ENCODE measurements at regions not wholly inside any gene's neighbourhood (a gene's known extent, or its start where the extent isn't known, plus 50 kb on each side); places are given as distances from the start of the nearest gene placed in this dataset.

DNA sequence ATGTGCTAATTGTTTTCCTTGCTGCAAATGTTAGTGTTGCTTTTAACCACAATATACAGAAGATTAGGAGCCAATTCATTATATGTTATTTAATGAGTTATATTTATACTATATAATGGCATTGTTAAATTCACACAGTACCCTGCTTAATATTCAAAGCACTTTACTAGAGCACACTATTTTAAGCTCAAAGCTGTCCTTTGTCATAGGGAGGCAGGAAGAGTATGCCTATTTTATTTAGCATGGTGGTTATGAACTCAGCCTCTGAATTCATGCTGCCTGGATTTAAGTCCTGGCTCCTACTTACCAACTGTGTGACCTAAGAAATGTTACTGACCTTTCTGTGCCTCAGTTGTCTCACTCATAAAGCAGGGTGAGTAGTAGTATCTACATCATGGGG is 80.5 kb downstream of the FASTKD2 start:
- TF ChIP-seq CTCF (IDR thresholded peaks at IDR 0.05; ENCODE audit: low read depth, low read length), result no peak
- H3K9me3 ChIP-seq, result no peaks in the 10 kb centered on the region
- no peak for DNase-seq
- H3K4me1 ChIP-seq, result no peaks in the 10 kb centered on the region
- H3K27me3 ChIP-seq, result no peaks in the 10 kb centered on the region
- no peaks in the 10 kb centered on the region for H3K36me3 ChIP-seq
- H3K4me3 ChIP-seq (ENCODE audit: low read depth, low read length), result no peak overlapping the region

GRCh38 chr2:206846331-206846730 is 80.9 kb downstream of the FASTKD2 start:
- Histone ChIP-seq H3K36me3 (no peaks in the 10 kb centered on the region), H3K4me3 (ENCODE audit: low read depth, low read length) (no peak overlapping the region), H3K9me3 (no peaks in the 10 kb centered on the region), H3K27me3 (no peaks in the 10 kb centered on the region), H3K4me1 (no peaks in the 10 kb centered on the region)
- no peak for TF ChIP-seq CTCF (IDR thresholded peaks at IDR 0.05; ENCODE audit: low read depth, low read length)
- no peak for DNase-seq

GRCh38 chr2:206846981-206847834 is 81.8 kb downstream of the FASTKD2 start:
- no peaks in the 10 kb centered on the region for H3K27me3 ChIP-seq
- no peaks in the 10 kb centered on the region for H3K9me3 ChIP-seq
- H3K36me3 ChIP-seq, result no peaks in the 10 kb centered on the region
- TF ChIP-seq CTCF (IDR thresholded peaks at IDR 0.05; ENCODE audit: low read depth, low read length), result no peak
- no peak for DNase-seq
- no peaks in the 10 kb centered on the region for H3K4me1 ChIP-seq
- H3K4me3 ChIP-seq (ENCODE audit: low read depth, low read length), result no peak overlapping the region

DNA sequence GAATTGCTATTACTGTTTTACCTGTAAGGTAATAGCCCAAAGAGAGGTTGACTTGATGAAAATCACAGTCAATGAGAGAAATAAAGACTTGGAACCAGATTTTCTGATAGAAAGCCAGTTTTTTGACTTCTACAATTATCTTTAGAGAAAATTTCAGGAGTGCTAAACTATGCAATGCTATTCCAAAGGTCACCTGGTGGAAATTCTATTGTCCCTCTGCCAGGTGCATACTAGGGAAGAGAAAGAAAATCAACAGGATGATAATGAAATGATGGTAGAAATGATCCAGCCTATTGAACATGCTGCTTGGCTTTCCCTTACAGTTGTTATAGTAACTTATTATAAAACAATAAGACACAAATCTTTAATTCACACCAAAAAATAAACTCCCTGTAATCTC is 85.0 kb downstream of the FASTKD2 start:
- H3K4me1 ChIP-seq, result peaks cover 6% of the 10 kb centered on the region; the same call in 1 of the 2 replicates
- no peak for DNase-seq
- no peaks in the 10 kb centered on the region for H3K9me3 ChIP-seq
- H3K36me3 ChIP-seq, result no peaks in the 10 kb centered on the region
- no peaks in the 10 kb centered on the region for H3K27me3 ChIP-seq
- H3K4me3 ChIP-seq (ENCODE audit: low read depth, low read length), result no peak overlapping the region
- no peak for TF ChIP-seq CTCF (IDR thresholded peaks at IDR 0.05; ENCODE audit: low read depth, low read length)

DNA sequence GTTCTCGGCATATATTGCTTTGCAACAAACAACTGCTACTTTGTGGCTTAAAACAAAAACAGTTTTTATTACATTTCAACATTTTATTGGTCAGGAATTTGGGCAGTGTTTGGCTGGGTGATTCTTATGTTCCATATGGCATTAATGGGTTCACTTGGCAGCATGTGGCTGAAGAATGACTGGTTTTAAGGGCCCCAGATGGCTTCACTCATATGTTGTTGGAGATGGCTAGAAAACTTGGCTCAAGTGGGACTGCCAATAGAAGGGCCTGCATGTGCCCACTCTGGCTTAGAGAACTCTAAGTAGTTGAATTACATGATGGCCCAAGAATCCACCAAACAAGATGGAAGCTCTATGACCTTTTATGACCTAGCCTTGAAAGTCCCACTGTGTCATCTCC is 86.1 kb downstream of the FASTKD2 start:
- Histone ChIP-seq H3K27me3 (no peaks in the 10 kb centered on the region), H3K36me3 (no peaks in the 10 kb centered on the region), H3K9me3 (no peaks in the 10 kb centered on the region), H3K4me3 (ENCODE audit: low read depth, low read length) (no peak overlapping the region), H3K4me1 (peaks cover 6% of the 10 kb centered on the region; the same call in 1 of the 2 replicates)
- no peak for TF ChIP-seq CTCF (IDR thresholded peaks at IDR 0.05; ENCODE audit: low read depth, low read length)
- DNase-seq, result no peak

DNA sequence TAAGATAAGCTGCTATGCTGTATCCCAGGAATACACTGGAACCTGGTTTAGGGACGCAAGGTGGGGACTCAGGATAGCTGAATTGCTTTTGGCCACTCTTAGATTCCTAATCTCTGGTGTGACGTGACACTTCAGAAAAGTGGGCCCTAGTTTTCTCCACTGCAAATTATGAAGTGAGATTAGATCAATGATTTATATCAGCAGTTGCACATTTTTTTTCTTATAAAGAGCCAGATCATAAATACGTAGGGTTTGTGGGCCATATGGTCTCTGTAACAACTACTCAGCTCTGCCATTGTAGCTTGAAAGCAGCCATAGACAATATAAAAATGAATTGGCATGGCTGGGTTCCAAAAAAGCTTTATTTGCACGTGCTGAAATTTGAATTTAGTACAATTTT is 85.4 kb upstream of the CPO start:
- no peaks in the 10 kb centered on the region for H3K36me3 ChIP-seq
- no peak for TF ChIP-seq CTCF (IDR thresholded peaks at IDR 0.05; ENCODE audit: low read depth, low read length)

More for the DNA sequence above, 85.4 kb upstream of the CPO start:
- Histone ChIP-seq H3K4me3 (ENCODE audit: low read depth, low read length) (no peak overlapping the region), H3K4me1 (peaks cover 6% of the 10 kb centered on the region; the same call in 1 of the 2 replicates), H3K9me3 (no peaks in the 10 kb centered on the region), H3K27me3 (no peaks in the 10 kb centered on the region)
- no peak for DNase-seq
